Vagina (tissue), 2 donors: ENCODE measurements at regions not wholly inside any gene's neighbourhood (a gene's known extent, or its start where the extent isn't known, plus 50 kb on each side); places are given as distances from the start of the nearest gene placed in this dataset.

ENCODE experiments used
- POLR2A ChIP-seq, 2 donors: fragments of 450-650 bp; IDR thresholded peaks; one replicate each; pipeline ENCODE4 v1.6.1; 2017; ENCODE audit warnings: antibody characterized with exemption in 2 of 2, mild to moderate bottlenecking in 2 of 2, moderate library complexity in 2 of 2
- POLR2AphosphoS5 ChIP-seq, 2 donors: sonication (generic); formaldehyde crosslinking; IDR thresholded peaks; one replicate each; pipeline ENCODE4 v1.9.0; 2017; ENCODE audit warnings: antibody characterized with exemption in 2 of 2, mild to moderate bottlenecking in 2 of 2, low read depth in 1 of 2; ENCODE audit not compliant: insufficient read depth in 1 of 2

GRCh38 chr7:85737426-85737825 is 550.6 kb upstream of the SEMA3D start:
- TF ChIP-seq POLR2AphosphoS5 (IDR thresholded peaks at IDR 0.05; ENCODE audit: insufficient read depth in 1 of 2, low read depth in 1 of 2) (no peak), POLR2A (IDR thresholded peaks at IDR 0.05) (no peak)
